ENCODE measurements at regions not wholly inside any gene's neighbourhood (a gene's known extent, or its start where the extent isn't known, plus 50 kb on each side); places are given as distances from the start of the nearest gene placed in this dataset.

- TF ChIP-seq EZH2 (IDR thresholded peaks at IDR 0.05) (no peak), CTCF (IDR thresholded peaks at IDR 0.05) (no peak)
Observed at GRCh38 chr7:20927976-20928375, 141.3 kb upstream of the SP8 start.

Measured in neural progenitor cell (in vitro differentiated cells).